PFSK-1 (cell line): ENCODE measurements at regions not wholly inside any gene's neighbourhood (a gene's known extent, or its start where the extent isn't known, plus 50 kb on each side); places are given as distances from the start of the nearest gene placed in this dataset.

Experiments
- FOXP2 ChIP-seq: optimal IDR thresholded peaks from 2 replicates; pipeline ENCODE3; 2011; ENCODE audit warnings: borderline replicate concordance, control low read depth, inconsistent platforms; ENCODE audit not compliant: insufficient read depth; ENCODE audit errors: extremely low read length, extremely low read depth
- POLR2AphosphoS5 ChIP-seq: IDR thresholded peaks from 2 replicates; pipeline ENCODE4 v1.6.1; 2012; ENCODE audit warnings: low read depth, mild to moderate bottlenecking, control low read depth, low read length, moderate library complexity
- REST ChIP-seq, 2 experiments: IDR thresholded peaks; 2 replicates each; pipeline versions ENCODE4 v1.6.1 to v1.8.0; 2011 to 2012; ENCODE audit warnings: low read depth in 2 of 2, low read length in 2 of 2, control low read depth in 1 of 2, inconsistent platforms in 1 of 2, mild to moderate bottlenecking in 1 of 2, moderate library complexity in 1 of 2; ENCODE audit not compliant: insufficient read depth in 1 of 2
- SIN3A ChIP-seq: IDR thresholded peaks from 2 replicates; pipeline ENCODE4 v1.6.1; 2012; ENCODE audit warnings: mild to moderate bottlenecking, low read length, moderate library complexity, borderline replicate concordance; ENCODE audit not compliant: insufficient read depth
- TAF1 ChIP-seq: IDR thresholded peaks from 2 replicates; pipeline ENCODE4 v1.6.1; 2012; ENCODE audit warnings: low read length, control low read depth, borderline replicate concordance; ENCODE audit not compliant: insufficient read depth

DNA sequence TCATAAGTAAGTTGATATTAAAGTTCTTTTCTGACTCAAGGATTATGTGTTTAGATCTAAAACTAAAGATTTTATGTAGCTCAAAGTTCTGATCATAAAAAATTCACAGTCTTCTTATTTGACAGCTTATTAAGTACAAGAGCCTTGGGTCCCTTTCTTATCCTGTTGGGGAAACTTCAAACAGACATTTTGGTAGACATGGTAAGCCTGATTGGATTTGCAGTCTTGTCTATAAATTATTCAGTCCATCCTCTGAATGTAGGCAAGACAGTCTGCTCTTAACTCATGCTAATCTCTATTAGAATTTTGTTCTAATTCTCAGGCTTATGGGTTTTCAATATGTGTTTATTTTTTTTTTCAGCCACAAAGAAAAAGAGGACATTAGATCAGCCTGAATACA is 1718.7 kb upstream of the SLC10A2 start:
- no peak for TF ChIP-seq FOXP2
- no peak for TF ChIP-seq TAF1
- TF ChIP-seq POLR2AphosphoS5 = no peak

DNA sequence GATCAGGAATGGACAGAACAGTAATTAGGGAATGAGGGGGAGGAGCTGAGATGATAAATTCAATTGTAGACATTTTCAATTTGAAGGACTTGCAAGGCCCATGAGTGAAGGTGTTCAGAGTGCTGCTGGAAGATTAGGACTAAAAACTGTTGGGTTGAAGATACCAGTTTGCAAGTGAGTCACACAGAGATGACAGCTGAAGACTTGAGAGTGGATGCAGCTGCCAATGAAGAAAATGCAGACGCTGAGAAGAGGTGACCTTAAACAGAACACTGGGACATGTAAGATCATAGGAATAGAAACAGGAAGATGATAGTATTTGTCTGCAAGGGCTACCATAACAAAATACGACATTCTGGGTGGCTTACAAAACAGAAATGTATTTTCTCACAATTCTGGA is 1716.5 kb upstream of the SLC10A2 start:
- no peak for TF ChIP-seq POLR2AphosphoS5
- no peak for TF ChIP-seq TAF1
- no peak for TF ChIP-seq REST (IDR thresholded peaks at IDR 0.05; ENCODE audit: insufficient read depth in 1 of 2, low read depth in 2 of 2, low read length in 2 of 2)
- TF ChIP-seq SIN3A = no peak
- no peak for TF ChIP-seq FOXP2

DNA sequence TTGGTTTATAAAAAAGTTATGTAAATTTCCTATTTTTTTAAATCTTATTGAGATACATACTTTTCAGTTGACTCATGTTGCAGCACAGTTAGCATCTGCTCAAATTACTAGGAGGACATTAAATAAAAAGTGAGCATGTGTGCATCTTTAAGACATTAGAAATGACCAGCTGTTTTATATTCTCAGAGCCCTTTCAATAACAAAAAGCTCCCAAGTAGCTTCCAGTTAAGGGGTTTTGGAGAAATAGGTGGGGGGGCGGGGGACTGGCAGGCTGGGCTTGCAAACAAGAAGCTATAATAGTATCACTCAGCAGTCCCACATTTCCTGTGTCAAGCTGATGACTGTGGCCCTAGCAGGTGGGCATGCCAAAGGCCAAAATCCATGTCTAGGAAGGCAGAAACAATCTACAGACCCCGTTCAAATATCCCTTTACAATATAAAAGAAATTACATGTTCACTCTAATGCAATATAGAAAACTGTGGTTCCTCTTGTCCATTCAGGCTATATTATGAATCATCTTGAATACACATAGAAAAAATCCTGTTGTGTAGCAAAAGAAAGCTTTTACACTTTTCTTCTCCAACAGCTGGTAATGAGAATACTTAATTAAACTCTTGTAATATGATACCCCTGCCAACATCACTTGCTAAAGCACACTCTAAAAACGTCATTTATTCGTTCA is 1713.2 kb upstream of the SLC10A2 start:
- TF ChIP-seq POLR2AphosphoS5 (no peak), REST (IDR thresholded peaks at IDR 0.05; ENCODE audit: insufficient read depth in 1 of 2, low read depth in 2 of 2, low read length in 2 of 2) (no peak), TAF1 (no peak), FOXP2 (no peak), SIN3A (no peak)

DNA sequence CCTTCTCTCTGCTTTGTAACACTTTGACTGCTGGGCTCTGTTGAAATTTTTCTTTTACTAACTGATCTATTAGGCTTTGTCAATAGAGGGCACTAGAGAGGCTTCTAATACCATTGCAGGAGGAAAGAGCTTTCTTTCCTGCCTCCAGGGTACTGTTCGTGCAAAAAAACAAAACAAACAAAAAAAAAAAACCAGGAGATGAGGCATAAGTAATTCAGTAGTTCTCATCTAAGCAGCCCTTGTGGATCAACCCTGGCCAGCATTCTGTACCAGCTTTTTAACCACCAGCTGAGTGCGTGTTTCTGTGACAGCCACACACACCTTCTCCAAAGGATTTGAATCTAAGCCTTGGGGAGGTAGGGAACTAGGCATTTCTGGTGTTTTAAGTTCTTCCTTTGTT is 1707.6 kb upstream of the SLC10A2 start:
- no peak for TF ChIP-seq TAF1
- TF ChIP-seq SIN3A = no peak
- no peak for TF ChIP-seq FOXP2
- no peak for TF ChIP-seq REST (IDR thresholded peaks at IDR 0.05; ENCODE audit: insufficient read depth in 1 of 2, low read depth in 2 of 2, low read length in 2 of 2)
- TF ChIP-seq POLR2AphosphoS5 = no peak

- TF ChIP-seq POLR2AphosphoS5 = no peak
Measured at GRCh38 chr13:104769545-104769944, 1703.3 kb upstream of the SLC10A2 start.

GRCh38 chr13:104766319-104766718 is 1700.1 kb upstream of the SLC10A2 start:
- TF ChIP-seq TAF1 = no peak
- no peak for TF ChIP-seq FOXP2
- no peak for TF ChIP-seq POLR2AphosphoS5
- no peak for TF ChIP-seq REST (IDR thresholded peaks at IDR 0.05; ENCODE audit: insufficient read depth in 1 of 2, low read depth in 2 of 2, low read length in 2 of 2)
- no peak for TF ChIP-seq SIN3A
